ENCODE measurements at regions not wholly inside any gene's neighbourhood (a gene's known extent, or its start where the extent isn't known, plus 50 kb on each side); places are given as distances from the start of the nearest gene placed in this dataset.

DNA sequence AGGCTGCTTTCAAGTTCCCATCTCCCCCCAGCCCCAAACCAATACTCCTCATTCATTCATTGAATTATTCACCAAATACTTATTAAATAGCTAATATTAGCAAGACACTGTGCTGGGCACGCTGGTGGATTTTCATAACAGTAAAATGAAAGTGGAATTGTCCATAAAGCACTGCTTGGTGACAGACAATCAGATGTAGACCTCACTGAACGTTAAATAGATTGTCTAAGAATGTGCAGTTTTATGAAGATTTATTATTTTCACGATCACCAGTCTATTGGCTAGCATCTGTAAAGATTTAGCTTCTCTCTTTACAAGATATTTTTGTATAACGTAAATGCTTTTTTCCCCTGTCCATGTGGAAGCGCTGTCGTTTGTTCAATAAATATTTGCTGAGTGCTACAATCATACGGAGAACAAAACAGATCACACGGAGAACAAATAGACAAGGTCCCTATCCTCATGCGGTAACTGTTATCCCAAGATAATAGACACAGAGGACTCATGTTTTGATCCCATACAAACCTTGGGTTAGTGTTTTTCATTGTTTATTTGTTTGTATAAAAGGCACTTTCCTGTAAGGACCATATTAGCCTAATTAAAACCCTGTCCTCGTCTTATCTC is 397.6 kb downstream of the BCAT1 start:
- TF ChIP-seq, protein P1, sequence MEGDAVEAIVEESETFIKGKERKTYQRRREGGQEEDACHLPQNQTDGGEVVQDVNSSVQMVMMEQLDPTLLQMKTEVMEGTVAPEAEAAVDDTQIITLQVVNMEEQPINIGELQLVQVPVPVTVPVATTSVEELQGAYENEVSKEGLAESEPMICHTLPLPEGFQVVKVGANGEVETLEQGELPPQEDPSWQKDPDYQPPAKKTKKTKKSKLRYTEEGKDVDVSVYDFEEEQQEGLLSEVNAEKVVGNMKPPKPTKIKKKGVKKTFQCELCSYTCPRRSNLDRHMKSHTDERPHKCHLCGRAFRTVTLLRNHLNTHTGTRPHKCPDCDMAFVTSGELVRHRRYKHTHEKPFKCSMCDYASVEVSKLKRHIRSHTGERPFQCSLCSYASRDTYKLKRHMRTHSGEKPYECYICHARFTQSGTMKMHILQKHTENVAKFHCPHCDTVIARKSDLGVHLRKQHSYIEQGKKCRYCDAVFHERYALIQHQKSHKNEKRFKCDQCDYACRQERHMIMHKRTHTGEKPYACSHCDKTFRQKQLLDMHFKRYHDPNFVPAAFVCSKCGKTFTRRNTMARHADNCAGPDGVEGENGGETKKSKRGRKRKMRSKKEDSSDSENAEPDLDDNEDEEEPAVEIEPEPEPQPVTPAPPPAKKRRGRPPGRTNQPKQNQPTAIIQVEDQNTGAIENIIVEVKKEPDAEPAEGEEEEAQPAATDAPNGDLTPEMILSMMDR (optimal IDR thresholded peaks at IDR 0.05 in 1 of 3, IDR thresholded peaks at IDR 0.05 in 1 of 3, conservative IDR thresholded peaks at IDR 0.05 in 1 of 3; ENCODE audit: extremely low read depth in 1 of 3, insufficient read depth in 2 of 3, low read length in 3 of 3): no peak
- TF ChIP-seq EZH2 (IDR thresholded peaks at IDR 0.05; ENCODE audit: low read length): no peak

Data from keratinocyte (primary cell).